ENCODE measurements at regions not wholly inside any gene's neighbourhood (a gene's known extent, or its start where the extent isn't known, plus 50 kb on each side); places are given as distances from the start of the nearest gene placed in this dataset.

DNA sequence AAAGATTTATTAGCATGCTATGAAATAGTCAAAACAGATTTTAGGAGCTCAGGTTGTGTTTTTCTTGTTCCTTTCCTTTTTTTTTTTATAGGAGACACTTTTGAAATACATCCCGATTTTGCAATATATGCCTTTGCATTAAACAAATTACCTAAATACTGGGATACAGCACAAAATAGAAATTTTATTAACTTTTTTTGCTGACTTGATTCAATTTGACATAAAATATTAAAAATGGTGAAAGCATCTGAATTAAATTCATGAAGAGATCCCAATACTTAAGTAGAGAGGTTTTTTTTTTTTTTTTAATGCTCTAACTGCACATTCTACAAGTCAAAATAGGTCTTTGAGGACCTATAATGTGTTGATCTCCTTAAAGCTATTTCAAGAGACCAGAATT lies 939.5 kb upstream of the CHAC2 start:
- no peak for DNase-seq

DNA sequence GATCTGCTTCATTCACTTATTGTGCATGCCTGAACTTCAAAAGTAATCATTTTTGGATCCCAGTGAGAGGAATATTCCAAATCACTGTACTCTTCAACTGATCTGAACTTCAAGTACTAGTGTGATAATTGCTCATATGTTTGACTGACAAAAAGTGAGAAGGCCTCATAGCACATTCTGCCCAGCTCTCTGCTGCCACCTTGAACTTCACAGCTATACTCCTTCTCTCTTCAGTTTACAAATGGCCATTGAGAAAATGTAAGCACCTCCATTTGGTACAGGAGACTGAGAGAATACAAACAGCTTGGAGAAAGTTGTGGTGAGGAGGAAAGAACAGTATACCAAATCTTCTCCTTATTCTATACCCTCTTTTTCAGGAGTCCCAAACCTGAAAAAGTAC lies 946.0 kb upstream of the CHAC2 start:
- DNase-seq: peak; percentile 3

- DNase-seq: no peak
Observed at GRCh38 chr2:52818958-52819357, 948.6 kb upstream of the CHAC2 start.

DNA sequence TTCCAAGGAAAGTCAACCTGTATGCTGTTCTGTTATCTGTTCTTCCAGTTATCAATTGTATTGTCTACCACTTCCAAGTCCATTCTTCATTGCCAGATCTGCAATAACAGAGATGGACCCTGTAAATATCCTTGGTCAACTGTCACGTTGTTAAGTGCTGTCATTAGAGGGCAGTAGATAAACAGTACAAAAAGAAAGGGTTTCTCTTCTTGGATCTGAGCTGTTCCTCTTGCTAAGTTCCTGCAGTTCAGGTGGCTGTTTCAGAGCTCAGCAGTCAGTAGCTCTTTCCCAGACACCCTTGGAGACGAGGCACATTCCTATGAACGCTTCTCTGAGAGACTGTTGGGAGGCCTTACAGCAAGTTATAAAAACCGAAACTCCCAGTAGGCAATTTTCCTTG lies 957.1 kb upstream of the CHAC2 start:
- DNase-seq: peak; percentile 40

DNA sequence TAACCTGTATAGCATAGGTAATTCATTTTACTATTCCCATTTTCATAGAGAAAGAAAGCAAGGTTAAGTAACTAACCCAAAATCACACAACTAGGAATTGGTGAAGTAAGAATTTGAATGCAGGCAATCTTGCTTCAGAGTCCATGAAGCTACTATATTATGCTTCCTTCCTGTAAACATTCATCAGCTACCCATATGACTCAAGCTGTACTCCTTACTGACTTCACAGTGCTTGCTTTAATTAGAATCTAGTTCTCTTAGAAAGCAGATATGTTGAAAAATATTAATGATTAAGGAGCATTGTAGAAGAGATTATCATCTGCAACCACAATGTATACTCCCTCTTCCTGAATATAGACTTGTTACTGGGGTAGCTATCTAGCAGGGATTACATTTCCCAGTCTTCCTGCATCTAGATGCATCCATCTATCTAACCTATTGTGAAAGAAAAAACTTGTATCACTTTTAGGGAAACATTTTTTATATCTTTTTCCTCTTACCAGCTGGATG lies 961.6 kb upstream of the CHAC2 start:
- DNase-seq: peak; percentile 13

- no peak for DNase-seq
Observed at GRCh38 chr2:52794581-52794980, 973.0 kb upstream of the CHAC2 start.

GRCh38 chr2:52779446-52779845 lies 988.2 kb upstream of the CHAC2 start:
- DNase-seq: no peak

- no peak for DNase-seq
Observed at GRCh38 chr2:52776571-52776970, 991.0 kb upstream of the CHAC2 start.

DNA sequence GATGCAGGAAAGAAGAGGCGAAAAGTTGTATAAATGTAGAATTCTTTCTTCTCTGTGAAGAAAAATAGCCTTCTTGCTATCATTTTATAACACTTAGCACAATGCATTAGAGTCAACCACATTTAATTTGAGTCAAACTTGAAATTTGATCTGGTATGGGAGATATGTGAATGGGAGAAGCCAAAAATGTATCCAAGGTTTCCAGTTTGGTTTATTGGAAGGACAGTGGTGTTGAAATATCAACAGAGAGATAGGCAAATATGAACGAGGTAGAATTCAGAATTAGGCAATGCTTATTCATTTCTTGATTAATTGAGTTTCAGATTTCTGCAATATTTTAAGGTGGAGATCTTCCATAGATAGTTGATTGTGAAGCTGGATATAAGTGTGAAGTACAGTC lies 991.9 kb upstream of the CHAC2 start:
- no peak for DNase-seq

GRCh38 chr2:52765735-52766134 lies 1001.9 kb upstream of the CHAC2 start:
- DNase-seq: no peak

DNA sequence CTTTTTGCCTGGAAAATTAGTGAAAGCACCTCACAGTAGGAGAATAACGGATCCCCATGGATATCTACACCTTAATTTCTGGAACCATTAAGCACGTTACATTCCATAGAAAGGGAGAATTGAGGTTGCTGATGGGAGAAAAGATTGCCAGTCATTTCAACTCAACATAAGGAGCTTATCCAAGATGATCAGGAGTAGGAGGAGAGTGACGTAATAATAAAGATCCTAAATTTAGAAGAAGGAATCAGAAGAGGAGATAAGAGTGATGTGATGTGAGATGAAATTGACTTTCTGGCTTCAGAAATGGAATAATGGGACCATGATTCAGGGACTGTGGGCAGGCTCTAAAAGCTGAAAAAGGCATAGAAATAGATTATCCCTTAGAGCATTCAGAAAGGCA lies 1017.8 kb upstream of the CHAC2 start:
- DNase-seq: no peak

DNA sequence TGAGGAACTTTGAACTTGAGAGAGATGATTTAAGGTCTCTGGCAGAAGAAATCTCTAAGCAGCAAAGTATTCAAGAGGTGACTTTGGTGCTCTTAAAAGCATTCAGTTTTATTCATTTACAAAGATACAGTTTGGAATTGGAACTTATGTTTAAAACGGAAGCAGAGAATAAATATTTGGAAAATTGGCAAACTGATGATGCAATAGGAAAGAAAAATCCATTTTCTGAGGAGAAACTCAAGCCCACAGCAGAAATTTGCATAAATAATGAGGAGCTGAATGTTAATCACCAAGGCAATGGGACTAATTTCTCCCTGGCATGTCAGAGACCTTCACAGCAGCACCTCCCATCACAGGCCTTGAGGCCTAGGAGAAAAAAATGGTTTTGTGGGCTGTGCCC lies 1022.5 kb upstream of the CHAC2 start:
- DNase-seq: no peak

GRCh38 chr2:52732849-52733395 lies 1034.7 kb upstream of the CHAC2 start:
- DNase-seq: no peak

GRCh38 chr2:52724585-52724984 lies 1043.0 kb upstream of the CHAC2 start:
- no peak for DNase-seq

DNA sequence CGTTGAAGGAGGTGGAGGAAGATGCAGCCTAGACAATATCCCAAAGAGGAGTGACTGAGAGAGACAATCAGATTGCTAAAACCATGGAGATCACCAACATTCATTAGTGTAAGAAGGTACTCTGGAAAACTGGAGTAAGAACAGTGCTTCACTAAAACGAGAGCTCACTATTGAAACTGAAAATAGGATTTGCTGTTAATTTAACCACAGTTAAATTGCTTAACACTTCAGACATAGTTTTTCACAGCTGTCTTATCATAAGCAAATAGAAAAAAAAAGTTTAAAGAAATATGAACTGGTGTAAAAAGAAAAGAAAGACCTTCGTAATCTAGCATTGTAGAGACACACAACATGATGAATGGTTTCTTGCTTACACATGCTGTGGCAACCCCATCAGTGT lies 1049.8 kb upstream of the CHAC2 start:
- DNase-seq: no peak

GRCh38 chr2:52710810-52711618 lies 1056.6 kb upstream of the CHAC2 start:
- no peak for DNase-seq

DNA sequence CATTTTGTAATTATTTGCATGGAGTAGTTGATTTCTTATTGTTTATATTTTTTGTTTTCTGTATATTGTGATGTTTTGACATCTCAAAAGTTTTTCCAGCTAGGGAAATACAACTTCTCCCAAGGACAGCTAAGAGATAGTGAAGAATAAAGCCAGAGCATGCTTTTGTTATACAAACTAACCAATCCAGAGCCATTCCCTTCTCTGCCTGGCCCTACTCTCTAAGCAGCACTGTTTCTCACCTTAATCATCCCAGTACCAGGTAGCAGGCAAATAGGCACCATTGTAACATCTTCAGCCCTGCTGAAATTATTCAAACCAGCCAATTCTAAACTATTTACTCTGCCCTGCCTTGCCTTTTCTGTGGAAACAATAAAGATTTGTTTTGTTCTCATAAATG lies 1063.4 kb upstream of the CHAC2 start:
- no peak for DNase-seq

DNA sequence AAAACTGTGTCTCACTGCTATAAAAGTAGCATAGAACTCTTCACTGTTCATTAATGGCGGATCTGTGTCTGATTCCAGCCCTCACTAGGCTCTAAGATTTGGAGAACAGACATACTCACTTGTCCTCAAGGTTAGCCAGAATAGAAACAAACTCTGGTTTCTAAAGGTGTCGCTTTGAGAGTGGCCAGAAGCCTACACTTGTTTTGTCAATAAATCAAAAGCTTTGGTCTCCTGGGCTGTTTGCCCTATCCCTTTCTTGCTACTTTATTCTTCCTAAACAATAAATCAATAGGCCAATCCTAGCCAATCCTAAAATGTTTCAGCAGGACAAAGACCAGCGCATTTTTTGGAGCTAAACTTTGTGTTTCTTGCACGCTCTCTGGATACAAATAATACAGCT lies 1064.6 kb upstream of the CHAC2 start:
- no peak for DNase-seq

GRCh38 chr2:52698408-52698807 lies 1069.2 kb upstream of the CHAC2 start:
- DNase-seq: no peak

- DNase-seq: no peak
Observed at GRCh38 chr2:52697690-52698089, 1069.9 kb upstream of the CHAC2 start.

GRCh38 chr2:52695731-52696130 lies 1071.9 kb upstream of the CHAC2 start:
- no peak for DNase-seq

DNA sequence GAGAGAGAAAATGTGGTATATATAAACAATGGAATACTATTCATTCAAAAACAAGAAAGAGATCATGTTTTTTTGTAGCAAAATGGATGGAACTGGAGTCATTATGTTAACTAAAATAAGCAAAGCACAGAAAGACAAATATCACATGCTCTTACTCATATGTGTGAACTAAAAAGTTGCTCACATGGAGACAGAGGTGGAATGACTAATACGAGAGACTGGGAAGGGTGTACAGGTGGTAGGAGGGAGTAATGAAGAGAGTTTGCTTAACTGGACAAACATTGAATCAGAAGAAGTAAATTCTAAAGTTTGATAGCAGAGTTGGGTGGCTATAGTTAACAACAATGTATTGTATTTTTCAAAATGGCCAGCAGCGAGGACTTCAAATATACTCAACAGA lies 1080.7 kb upstream of the CHAC2 start:
- no peak for DNase-seq

- no peak for DNase-seq
Observed at GRCh38 chr2:52676056-52676455, 1091.5 kb upstream of the CHAC2 start.

DNA sequence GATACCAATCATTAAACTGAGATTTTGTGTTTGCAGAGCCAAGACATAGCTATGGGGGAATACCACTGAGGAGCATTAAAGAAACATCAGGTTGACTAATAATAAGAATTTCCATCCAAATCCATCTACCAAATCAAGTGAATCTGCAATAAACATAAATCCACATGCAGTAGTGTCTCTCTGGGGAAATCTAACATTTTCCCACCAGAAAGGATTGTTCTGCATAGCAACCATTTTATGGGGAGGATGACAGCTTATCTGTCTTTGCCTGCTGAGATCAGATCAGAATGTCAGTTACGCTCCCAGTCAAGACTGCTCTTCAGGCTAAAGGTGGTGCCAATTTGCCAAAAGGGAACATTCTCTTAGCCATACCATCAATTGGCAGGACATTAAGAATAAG lies 1098.9 kb upstream of the CHAC2 start:
- no peak for DNase-seq

GRCh38 chr2:52659546-52659945 lies 1108.1 kb upstream of the CHAC2 start:
- no peak for DNase-seq

Measured in kidney glomerular epithelial cell (primary cell).